GM19372 (cell line): ENCODE measurements at regions not wholly inside any gene's neighbourhood (a gene's known extent, or its start where the extent isn't known, plus 50 kb on each side); places are given as distances from the start of the nearest gene placed in this dataset.
"Not testable (repeated sequence)": the region's sequence is repeated elsewhere in the genome, so short reads cannot be mapped to it uniquely, and the experiment has no call there.

ENCODE experiments used
- ATAC-seq: cut with Tn5 transposase; IDR thresholded peaks from one replicate; pipeline ENCODE4 v1.9.1; 2021; ENCODE audit warnings: mild to moderate bottlenecking, low read depth, moderate library complexity; ENCODE audit not compliant: unreplicated experiment

DNA sequence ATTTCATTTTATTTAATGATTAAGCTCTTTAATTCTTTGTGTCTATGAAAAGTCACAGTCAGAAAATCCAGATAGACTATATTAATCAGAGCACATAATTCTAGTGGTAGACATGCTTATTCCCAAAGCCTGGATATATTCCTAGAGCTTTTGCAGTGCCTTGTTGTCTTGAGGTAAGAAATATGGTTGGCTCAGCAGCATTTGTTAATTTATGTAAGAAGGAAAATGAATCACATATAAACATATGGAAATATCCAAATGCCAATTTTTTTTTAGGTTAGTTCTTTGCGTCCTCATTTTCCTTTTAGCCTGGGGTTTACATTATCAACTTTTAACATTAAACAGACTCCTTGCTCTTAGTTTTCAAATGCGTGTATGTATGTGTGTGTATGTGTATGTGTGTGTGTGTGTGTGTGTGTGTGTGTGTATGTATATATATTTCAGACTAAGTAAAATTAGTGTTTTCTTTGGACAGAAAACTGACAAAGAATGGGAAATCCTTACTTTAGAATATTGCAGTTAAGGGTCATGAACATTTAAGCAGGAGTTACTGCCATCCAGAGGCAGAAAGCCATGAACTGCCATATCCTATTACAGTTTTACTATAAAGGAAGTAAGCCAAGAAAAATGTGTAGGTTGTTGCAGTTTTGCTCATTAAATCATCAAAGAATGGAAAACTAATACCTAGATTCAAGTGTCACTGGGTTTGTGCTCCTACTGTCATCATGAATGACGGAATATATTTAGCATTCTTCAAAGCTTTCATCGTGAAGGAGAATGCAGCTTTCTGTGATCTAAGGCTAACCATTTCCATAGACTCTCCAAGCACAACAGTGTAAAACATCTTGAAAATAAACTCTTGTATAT, 477.1 kb upstream of the NR5A2 start:
- no peak for ATAC-seq

- ATAC-seq: no peak
These were observed 475.4 kb upstream of the NR5A2 start for GRCh38 chr1:199551967-199552565.

GRCh38 chr1:199553104-199553503, 474.4 kb upstream of the NR5A2 start:
- ATAC-seq: no peak

GRCh38 chr1:199561334-199561733, 466.2 kb upstream of the NR5A2 start:
- no peak for ATAC-seq

GRCh38 chr1:199573047-199573446, 454.5 kb upstream of the NR5A2 start:
- no peak for ATAC-seq

- no peak for ATAC-seq
These were observed 452.6 kb upstream of the NR5A2 start for GRCh38 chr1:199574950-199575349.

DNA sequence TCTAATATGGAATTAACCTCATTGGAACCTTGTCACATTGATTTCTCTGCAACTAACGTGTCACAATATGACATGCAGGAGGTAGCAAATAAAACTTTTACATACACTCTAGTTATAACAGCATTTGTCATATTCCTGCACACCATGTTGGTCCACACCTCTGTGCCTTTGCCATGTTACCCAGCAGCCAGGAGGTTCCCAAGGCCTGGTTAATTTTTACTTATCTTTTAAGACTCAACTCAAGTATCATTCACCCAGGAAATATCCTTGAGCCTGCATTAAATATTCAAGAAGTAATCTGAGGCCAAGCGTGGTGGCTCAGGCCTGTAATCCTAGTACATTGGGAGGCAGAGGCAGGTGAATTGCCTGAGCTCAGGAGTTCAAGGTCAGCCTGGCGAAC, 447.2 kb upstream of the NR5A2 start:
- ATAC-seq: no peak

DNA sequence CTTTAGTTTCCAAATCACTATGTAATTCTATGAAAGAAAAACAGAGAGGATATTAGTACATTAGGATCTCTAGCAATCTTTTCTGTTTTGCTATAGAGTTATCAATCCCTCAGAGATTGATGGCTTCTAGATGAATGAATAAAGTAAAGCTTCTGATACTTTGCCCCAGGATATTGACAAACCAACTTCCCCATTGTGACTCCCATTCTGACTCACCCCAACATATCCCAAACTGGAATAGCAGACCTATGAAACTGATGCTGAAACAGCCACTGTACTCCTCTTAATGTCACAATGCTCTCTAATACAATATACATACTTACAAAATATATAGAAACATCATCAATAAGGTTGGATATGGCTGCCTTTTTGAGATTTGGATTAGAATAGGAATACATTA, 442.1 kb upstream of the NR5A2 start:
- no peak for ATAC-seq

GRCh38 chr1:199590708-199591107, 436.8 kb upstream of the NR5A2 start:
- peak; percentile 64 for ATAC-seq

DNA sequence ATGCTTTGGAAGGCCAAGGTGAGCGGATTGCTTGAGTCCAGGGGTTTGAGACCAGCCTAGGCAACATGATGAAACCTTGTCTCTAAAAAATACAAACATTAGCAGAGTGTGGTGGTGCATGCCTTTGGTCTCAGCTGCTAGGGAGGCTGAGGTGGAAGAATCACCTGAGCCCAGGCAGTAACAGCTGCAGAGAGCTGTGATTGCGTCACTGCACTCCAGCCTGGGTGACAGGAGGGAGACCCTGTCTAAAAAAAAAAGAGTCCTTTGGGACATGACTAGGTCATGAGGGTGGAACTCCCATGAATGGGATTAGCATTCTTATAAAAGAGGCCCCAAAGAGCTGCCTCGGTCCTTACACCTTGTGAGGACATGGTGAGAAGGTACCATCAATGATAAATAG, 436.0 kb upstream of the NR5A2 start:
- no peak for ATAC-seq

- ATAC-seq: no peak
These were observed 434.0 kb upstream of the NR5A2 start for GRCh38 chr1:199593475-199593874.

GRCh38 chr1:199596448-199596847, 431.1 kb upstream of the NR5A2 start:
- not testable (repeated sequence) for ATAC-seq

- ATAC-seq: no peak
These were observed 430.4 kb upstream of the NR5A2 start for GRCh38 chr1:199597152-199597551.

- ATAC-seq: no peak
These were observed 419.1 kb upstream of the NR5A2 start for GRCh38 chr1:199608414-199608813.

DNA sequence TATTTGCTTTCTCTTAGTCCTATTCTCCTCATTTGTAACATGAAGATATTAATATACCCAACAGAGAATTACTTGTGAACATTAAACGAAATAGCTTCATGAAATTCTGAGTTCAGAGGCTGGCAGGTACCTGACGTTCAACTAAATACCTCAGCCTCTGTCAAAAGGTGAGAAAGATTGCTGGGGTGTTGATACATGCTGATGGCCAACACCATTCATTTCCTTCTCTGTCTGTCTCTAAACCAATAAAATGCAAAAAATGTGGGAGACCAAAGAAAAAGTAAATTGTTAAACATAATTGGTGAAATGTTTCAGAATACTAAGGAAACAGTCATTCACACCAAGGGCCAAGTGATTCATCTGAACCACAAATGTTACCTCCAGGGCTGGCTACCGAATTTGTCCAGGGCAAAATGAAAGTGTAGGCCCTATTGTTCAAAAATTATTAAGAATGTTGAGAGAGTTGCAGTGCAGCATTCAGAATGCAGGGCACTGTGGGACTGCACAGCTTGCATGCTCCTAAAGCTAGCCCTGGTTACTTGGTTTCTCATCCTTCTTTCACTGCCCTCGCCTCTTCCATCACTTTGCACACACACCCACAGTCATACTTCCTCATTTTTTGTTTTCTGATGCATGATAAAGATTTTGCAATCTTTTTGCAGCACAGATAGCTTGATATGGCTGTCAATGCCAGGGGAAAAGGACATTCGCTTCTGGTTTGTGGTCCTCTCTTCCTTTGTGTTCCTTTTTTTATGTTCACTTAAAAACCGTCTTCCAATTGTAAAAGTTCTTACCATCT, 414.3 kb upstream of the NR5A2 start:
- no peak for ATAC-seq

DNA sequence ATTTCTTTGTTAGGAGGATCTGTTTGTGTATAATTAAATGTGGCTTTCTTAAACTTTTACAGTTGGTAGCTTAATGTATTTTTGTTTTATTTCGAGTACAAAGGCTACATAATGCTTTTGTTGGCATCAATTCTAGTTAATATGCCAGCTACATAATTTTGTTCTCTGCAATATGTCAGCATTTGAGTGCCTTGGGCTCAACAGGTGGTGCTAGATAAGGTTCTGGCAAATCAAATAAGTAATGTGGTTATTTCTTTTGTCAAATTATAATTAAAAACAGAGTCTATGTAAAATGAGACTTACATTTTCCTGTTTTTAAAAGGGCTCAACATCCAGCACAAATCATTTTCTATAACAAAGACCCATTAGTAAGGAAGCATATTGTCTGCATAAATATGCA, 410.6 kb upstream of the NR5A2 start:
- no peak for ATAC-seq

DNA sequence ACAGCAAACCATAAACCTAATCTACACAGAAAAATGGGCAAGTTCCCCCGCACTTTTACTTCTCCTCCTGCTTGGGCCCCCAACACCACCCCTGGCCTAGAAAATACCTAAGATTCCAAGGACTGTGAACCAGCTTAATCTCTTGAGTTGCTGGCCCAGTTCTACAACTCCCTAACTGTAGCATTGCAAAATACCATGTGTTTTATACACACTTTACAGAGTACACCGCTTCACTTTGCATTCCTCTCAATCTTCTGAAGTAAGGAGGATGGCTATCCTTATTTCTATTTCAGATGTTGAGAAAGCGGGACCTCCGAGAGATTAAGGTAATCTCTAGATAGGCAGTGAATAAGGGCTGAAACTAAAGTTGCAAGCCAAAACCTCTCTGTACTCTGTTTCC, 408.3 kb upstream of the NR5A2 start:
- no peak for ATAC-seq

GRCh38 chr1:199626228-199626627, 401.3 kb upstream of the NR5A2 start:
- not testable (repeated sequence) for ATAC-seq

- ATAC-seq: no peak
These were observed 397.9 kb upstream of the NR5A2 start for GRCh38 chr1:199629624-199630023.

DNA sequence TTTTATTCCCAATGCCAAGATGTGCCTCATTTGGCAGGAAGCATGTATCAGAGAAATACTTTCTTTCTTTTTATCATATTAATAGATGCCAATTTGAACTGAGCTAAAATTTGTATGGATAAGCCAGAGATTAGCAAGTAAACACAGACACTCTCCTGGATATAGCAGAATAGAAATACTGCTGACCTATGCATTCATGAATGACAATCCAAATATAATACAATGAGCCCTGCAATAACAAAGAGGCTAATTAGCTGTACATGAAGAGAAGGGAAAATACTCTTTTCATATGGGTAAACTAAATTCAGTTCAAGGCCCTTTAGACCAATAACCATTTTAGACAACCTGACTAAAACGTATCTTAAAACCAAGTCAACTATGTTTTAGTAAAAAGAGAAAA, 388.1 kb upstream of the NR5A2 start:
- ATAC-seq: no peak

DNA sequence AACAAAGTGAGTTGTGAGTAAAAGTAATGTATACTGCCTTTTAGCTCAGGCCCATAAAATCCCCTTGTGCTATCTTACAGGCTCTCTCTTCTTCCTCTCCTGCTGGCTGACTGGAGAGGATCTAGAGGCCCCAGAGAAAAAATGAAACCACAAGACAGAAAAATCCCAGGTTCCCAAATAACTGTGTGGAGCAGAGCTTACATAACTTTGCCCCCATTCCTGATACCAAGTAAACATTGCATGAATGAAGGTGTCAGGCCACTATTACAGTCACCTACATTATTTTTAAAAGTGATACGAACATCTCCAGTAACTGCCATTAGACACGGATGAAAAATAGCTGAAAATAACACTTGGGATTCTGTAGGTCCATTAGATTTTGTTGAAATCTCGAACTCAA, 386.0 kb upstream of the NR5A2 start:
- ATAC-seq: no peak
